SK-N-DZ (cell line): ENCODE measurements at regions not wholly inside any gene's neighbourhood (a gene's known extent, or its start where the extent isn't known, plus 50 kb on each side); places are given as distances from the start of the nearest gene placed in this dataset.
"Not testable (repeated sequence)": the region's sequence is repeated elsewhere in the genome, so short reads cannot be mapped to it uniquely, and the experiment has no call there.

Source experiments
- DNase-seq: peaks from one replicate; pipeline ENCODE4 v3.0.0-alpha.2; 2015; ENCODE audit warnings: low spot score

GRCh38 chr2:239820836-239821693 is 204.1 kb downstream of the NDUFA10 start:
- no peak for DNase-seq

GRCh38 chr2:239819974-239820555 is 205.1 kb downstream of the NDUFA10 start:
- DNase-seq: no peak

GRCh38 chr2:239819091-239819973 is 205.8 kb downstream of the NDUFA10 start:
- no peak for DNase-seq

GRCh38 chr2:239818531-239819011 is 206.6 kb downstream of the NDUFA10 start:
- no peak for DNase-seq

GRCh38 chr2:239818086-239818485 is 207.1 kb downstream of the NDUFA10 start:
- DNase-seq: no peak

GRCh38 chr2:239817468-239818031 is 207.6 kb downstream of the NDUFA10 start:
- DNase-seq: not testable (repeated sequence)

- DNase-seq: no peak
Measured at GRCh38 chr2:239816576-239817467, 208.3 kb downstream of the NDUFA10 start.

DNA sequence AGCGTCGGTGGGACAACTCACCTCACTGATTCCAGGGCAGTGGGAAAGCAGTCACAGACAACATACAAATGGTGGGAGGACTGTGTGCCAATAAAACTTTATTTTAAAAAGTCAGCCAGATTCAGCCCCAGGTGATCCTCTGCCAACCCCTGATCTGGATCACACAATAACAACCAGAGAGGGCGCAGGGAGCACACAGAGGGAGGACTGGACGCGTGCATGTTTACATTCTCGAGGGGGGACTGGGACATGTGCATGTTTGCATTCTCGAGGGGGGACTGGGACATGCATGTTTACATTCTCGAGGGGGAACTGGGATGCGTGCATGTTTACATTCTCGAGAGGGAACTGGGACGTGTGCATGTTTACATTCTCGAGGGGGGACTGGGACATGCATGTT is 209.5 kb downstream of the NDUFA10 start:
- DNase-seq: no peak

DNA sequence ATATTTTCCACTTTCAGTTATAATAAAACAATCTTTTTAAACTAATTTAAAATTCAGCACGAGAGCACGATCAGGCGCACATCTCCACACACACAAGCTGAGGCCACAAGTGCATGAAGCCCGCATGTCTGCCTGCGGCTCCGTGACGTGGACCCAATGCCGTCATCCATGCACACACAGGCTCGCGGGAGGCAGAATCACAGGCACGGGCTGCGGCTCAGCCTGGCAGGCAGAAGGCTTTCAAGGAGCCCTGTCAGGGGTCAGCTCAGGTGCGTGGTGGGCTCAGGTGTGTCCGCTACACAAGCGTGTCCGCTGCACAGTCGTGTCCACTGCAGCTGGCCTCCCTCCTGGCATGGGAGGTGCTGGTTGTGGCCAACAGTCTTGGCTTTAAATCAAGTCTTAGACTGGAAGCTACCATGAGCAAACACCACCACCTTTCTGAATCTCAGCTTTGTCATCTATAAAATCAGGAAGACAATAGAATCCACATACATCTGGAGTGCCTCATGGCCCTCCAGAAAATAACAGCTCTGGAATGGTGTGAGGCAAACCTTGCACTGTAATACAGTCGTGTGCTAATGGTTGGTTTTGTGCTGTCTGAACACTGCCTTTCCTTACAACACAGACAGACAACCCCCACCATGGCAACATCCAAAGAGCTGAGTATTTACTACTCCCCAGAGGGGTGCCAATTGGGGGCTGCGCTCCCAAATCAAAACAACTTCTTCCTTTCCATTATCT is 210.1 kb downstream of the NDUFA10 start:
- DNase-seq: no peak

- DNase-seq: no peak
Measured at GRCh38 chr2:239814116-239814860, 210.9 kb downstream of the NDUFA10 start.

DNA sequence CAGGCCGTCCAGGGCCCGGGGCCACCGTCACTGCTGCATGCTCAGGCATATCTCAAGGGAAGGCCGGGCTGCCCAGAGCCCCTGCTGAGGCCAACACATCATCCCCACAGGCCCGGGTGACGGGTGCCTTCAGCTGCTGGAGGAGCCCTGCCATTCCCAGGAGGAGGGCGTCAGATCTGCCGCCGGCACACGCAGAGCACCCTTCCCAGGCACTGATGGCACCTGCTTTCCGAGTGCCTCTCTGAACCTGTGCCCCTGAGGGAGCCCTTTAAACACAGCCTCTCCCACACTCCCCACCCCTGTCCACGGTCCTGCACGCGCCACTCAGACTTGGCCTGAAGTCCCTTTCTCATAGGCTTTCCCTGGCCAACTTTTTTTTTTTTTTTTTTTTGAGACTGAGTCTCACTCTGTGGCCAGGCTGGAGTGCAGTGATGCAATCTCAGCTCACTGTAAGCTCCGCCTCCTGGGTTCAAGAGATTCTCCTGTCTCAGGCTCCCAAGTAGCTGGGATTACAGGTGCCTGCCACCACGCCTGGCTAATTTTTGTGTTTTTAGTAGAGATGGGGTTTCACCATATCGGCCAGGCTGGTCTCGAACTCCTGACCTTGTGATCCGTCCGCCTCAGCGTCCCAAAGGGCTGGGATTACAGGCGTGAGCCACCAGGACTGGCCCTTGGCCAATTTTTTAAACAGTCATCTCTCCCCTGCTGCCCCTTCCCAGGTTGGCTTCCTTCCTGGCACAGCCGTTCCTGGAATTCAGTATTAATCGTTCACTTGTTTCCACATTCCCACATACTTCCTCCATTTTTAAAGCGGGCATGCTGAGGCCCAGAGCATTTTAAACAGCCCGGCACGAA is 211.7 kb downstream of the NDUFA10 start:
- DNase-seq: no peak

- DNase-seq: no peak
Measured at GRCh38 chr2:239811806-239812560, 213.2 kb downstream of the NDUFA10 start.

DNA sequence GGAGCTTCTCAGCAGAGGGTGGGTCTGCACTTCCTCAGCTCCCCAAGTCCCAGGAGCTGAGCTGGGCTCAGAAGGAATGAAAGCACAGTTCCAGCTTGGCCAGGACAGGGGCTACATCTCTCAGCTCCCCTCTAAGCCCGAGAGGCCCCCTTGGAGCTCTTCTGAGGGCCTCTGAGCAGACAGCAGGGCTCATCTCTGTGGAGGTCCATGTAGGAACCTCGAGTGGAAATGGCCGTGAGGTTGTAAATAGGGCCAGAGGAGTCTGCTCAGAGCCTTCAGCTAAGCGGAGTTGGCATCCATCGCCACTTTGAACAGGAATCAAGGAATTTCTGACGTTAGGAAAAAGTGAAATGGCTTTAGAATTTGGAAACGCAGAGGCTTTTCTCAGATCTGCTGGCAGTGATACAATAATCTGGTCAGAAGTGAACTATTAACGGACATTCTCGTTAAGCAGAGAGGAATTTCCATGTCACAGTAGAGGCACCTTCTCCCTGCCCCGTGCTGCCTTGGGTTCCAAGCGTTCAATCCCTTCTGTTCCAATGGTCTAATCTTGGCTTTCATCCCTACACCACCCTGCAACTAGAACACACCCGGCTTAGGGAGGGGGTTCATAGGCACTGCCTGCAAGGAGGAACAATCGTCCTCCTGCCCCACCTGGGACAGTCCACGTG is 213.9 kb downstream of the NDUFA10 start:
- DNase-seq: no peak

DNA sequence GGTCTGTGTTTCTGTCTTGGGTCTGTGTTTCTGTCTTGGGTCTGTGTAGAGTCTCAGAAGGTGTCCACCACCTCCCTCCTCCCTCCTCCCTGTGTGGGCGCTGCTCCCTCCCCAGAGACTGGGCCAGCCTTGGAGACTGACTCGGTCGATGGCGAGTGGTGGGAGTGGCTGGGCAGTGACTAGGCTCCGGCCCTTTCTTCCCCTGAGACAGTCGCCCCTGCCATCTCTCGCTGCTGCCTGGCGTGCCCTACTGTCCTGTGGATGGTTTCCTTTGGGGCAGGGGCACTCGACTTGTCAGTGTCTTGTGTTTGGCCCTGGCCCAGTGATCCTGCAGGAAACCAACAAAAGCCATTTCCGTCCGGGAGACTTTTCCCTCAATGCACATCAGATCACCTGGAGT is 215.8 kb downstream of the NDUFA10 start:
- no peak for DNase-seq

DNA sequence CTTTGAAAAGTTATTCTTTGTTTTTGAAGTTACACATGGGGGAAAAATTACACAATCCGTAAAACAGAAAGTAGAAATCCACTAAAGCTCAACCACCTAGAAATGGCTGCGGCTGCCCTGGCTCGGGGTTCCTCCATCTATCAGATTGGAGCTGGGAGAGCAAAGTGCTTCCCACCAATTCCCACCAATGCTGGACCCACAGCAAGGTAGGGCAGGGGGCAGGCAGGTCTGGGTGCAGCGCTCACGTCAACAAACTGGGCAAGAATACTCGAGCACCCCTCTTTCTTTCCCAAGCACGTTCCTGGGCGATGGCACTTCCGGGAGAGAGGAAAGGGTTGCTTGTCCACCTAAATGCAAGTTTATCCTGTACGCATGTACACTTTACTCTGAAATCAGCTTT is 217.6 kb downstream of the NDUFA10 start:
- no peak for DNase-seq

- DNase-seq: no peak
Measured at GRCh38 chr2:239806758-239807434, 218.2 kb downstream of the NDUFA10 start.
